Thoracic aorta (tissue), 2 donors: ENCODE measurements at regions not wholly inside any gene's neighbourhood (a gene's known extent, or its start where the extent isn't known, plus 50 kb on each side); places are given as distances from the start of the nearest gene placed in this dataset.

Source experiments
- ATAC-seq: fragments of 150-250 bp; one replicate; pipeline ENCODE4 v1.8.0; 2017; ENCODE audit warnings: low read depth; ENCODE audit not compliant: insufficient number of reproducible peaks, low FRiP score
- DNase-seq: peaks from one replicate; pipeline ENCODE4 v3.0.0-alpha.2; 2020; ENCODE audit warnings: low spot score
- H3K27ac ChIP-seq, 2 donors: fragments of 200-600 bp; sonication (generic); 1 replicate in 1 of 2; 2 replicates in 1 of 2; pipeline ENCODE4 v1.5.1; 2016; ENCODE audit warnings: mild to moderate bottlenecking in 2 of 2, moderate library complexity in 2 of 2
- H3K27me3 ChIP-seq: fragments of 200-600 bp; sonication (generic); replicated peaks from 2 replicates; pipeline ENCODE4 v1.6.0; 2016; ENCODE audit warnings: mild to moderate bottlenecking; ENCODE audit not compliant: insufficient read depth
- H3K36me3 ChIP-seq: fragments of 200-600 bp; sonication (generic); one replicate; pipeline ENCODE4 v1.5.1; 2016
- H3K4me1 ChIP-seq, 2 donors: fragments of 200-600 bp; sonication (generic); 1 replicate in 1 of 2; 2 replicates in 1 of 2; pipeline versions ENCODE4 v1.5.1 to v1.6.0; 2016; ENCODE audit warnings: low read depth in 2 of 2, mild to moderate bottlenecking in 1 of 2; ENCODE audit not compliant: control insufficient read depth in 1 of 2
- H3K4me3 ChIP-seq: fragments of 200-600 bp; sonication (generic); 2 replicates; pipeline ENCODE4 v1.5.1; 2016; ENCODE audit warnings: mild to moderate bottlenecking
- H3K9me3 ChIP-seq: fragments of 200-600 bp; sonication (generic); 2 replicates; pipeline ENCODE4 v1.5.1; 2016
- CTCF ChIP-seq: fragments of 200-600 bp; sonication (generic); IDR thresholded peaks from one replicate; pipeline ENCODE4 v1.5.1; 2019; ENCODE audit warnings: antibody characterized with exemption

DNA sequence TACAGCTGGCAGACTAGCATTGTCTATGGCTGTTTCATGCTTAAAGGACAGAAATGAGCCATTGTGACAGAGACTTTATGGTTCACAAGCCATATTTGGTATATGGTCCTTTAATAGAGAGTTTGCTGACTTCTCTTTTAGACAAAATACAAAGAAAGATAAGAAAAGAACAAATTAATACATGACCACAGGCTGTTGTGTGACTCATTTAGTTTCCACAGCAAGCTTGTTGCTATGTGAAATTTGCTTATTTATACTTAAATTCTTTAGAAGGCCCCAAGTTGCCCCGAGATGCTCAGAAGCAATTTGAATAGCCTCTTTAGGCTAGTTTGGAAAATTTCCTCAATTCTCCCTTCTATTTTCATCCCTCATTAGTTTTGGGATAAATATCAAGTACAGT lies 315.3 kb upstream of the RPS23 start:
- Histone ChIP-seq H3K36me3 (no peaks in the 10 kb centered on the region), H3K9me3 (no peaks in the 10 kb centered on the region), H3K27me3 (no peaks in the 10 kb centered on the region), H3K27ac (peak overlapping the region; percentile 29 to 64), H3K4me3 (no peak overlapping the region), H3K4me1 (peaks cover 13 to 62% of the 10 kb centered on the region in 2 donors)
- ATAC-seq (peak; percentile 83), DNase-seq (no peak)
- no peak for TF ChIP-seq CTCF

- Histone ChIP-seq H3K4me1 (peaks cover 7 to 56% of the 10 kb centered on the region in 2 donors), H3K27me3 (no peaks in the 10 kb centered on the region), H3K36me3 (no peaks in the 10 kb centered on the region), H3K4me3 (no peak overlapping the region), H3K27ac (no peak overlapping the region), H3K9me3 (no peaks in the 10 kb centered on the region)
- TF ChIP-seq CTCF: no peak
- DNase-seq: no peak
- ATAC-seq: no peak
Measured at GRCh38 chr5:82591021-82591515, 312.9 kb upstream of the RPS23 start.

DNA sequence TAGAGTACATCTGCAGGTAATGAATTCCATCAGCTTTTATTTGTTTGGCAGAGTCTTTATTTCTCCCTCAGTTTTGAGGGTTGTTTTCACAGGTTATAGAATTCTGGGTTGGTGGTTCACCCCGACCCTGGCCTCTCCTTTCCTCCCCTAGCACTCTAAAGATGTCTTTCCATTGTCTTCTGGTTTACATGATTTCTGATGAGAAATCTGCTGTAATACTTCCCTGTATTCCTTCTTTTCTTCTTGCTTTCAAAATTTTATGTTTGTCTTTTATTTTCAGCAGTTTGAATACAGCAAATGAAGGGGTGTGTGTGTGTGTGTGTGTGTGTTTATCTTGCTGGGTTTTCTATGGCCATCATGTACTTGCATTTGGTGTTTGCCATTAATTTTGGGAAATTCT lies 312.0 kb upstream of the RPS23 start:
- Histone ChIP-seq H3K9me3 (no peaks in the 10 kb centered on the region), H3K27me3 (no peaks in the 10 kb centered on the region), H3K36me3 (no peaks in the 10 kb centered on the region), H3K4me1 (peaks cover 11 to 56% of the 10 kb centered on the region in 2 donors), H3K27ac (no peak overlapping the region), H3K4me3 (no peak overlapping the region)
- ATAC-seq (no peak), DNase-seq (no peak)
- no peak for TF ChIP-seq CTCF

- H3K9me3 ChIP-seq: peaks cover 3% of the 10 kb centered on the region
- no peaks in the 10 kb centered on the region for H3K27me3 ChIP-seq
- H3K27ac ChIP-seq: peak overlapping the region; percentile 69 to 84
- ATAC-seq: no peak
- DNase-seq: no peak
- no peak overlapping the region for H3K4me3 ChIP-seq
- peaks cover 5 to 45% of the 10 kb centered on the region in 2 donors for H3K4me1 ChIP-seq
- TF ChIP-seq CTCF: no peak
- no peaks in the 10 kb centered on the region for H3K36me3 ChIP-seq
Measured at GRCh38 chr5:82586661-82587310, 308.6 kb upstream of the RPS23 start.

- peaks cover 3% of the 10 kb centered on the region for H3K9me3 ChIP-seq
- peak overlapping the region; percentile 35 for H3K4me3 ChIP-seq
- DNase-seq: no peak
- ATAC-seq: no peak
- H3K36me3 ChIP-seq: no peaks in the 10 kb centered on the region
- no peaks in the 10 kb centered on the region for H3K27me3 ChIP-seq
- peak overlapping the region; percentile 69 to 84 for H3K27ac ChIP-seq
- H3K4me1 ChIP-seq: peaks cover 5 to 42% of the 10 kb centered on the region in 2 donors
- TF ChIP-seq CTCF: no peak
Measured at GRCh38 chr5:82586181-82586580, 308.0 kb upstream of the RPS23 start.
